Loucy (cell line): ENCODE measurements at regions not wholly inside any gene's neighbourhood (a gene's known extent, or its start where the extent isn't known, plus 50 kb on each side); places are given as distances from the start of the nearest gene placed in this dataset.

Experiments
- H2AFZ ChIP-seq: fragments of 200-600 bp; sonication (generic); 2 replicates; pipeline ENCODE4 v1.6.0; 2016; ENCODE audit warnings: antibody characterized with exemption, mild to moderate bottlenecking, low read length, moderate library complexity
- H3F3A ChIP-seq: fragments of 200-600 bp; 2 replicates; pipeline ENCODE4 v1.6.0; 2016; ENCODE audit warnings: antibody characterized with exemption, low read depth, mild to moderate bottlenecking
- H3K27me3 ChIP-seq: fragments of 200-600 bp; sonication (generic); 2 replicates; pipeline ENCODE4 v1.6.1; 2014; ENCODE audit warnings: low read length, mild to moderate bottlenecking; ENCODE audit not compliant: insufficient read depth, poor library complexity, severe bottlenecking
- H3K36me3 ChIP-seq: fragments of 200-600 bp; sonication (generic); 2 replicates; pipeline ENCODE4 v1.6.1; 2016; ENCODE audit warnings: low read length; ENCODE audit not compliant: insufficient read depth
- H3K4me1 ChIP-seq: fragments of 200-600 bp; sonication (generic); 2 replicates; pipeline ENCODE4 v1.5.1; 2014; ENCODE audit warnings: low read length, mild to moderate bottlenecking; ENCODE audit not compliant: insufficient read depth, poor library complexity, severe bottlenecking
- H3K4me2 ChIP-seq: fragments of 200-600 bp; sonication (generic); 2 replicates; pipeline ENCODE4 v1.6.0; 2014; ENCODE audit warnings: antibody characterized with exemption, low read length, low read depth, mild to moderate bottlenecking; ENCODE audit not compliant: poor library complexity, severe bottlenecking
- H3K4me3 ChIP-seq: fragments of 200-600 bp; sonication (generic); 2 replicates; pipeline ENCODE4 v1.5.1; 2014; ENCODE audit warnings: low read length, mild to moderate bottlenecking, mixed read lengths; ENCODE audit not compliant: poor library complexity, severe bottlenecking
- H3K79me2 ChIP-seq: fragments of 200-600 bp; sonication (generic); 2 replicates; pipeline ENCODE4 v1.6.1; 2014; ENCODE audit warnings: low read length; ENCODE audit not compliant: insufficient read depth
- H3K9ac ChIP-seq: fragments of 200-600 bp; sonication (generic); 2 replicates; pipeline ENCODE4 v1.6.0; 2014; ENCODE audit warnings: mild to moderate bottlenecking, low read depth, low read length, moderate library complexity; ENCODE audit not compliant: poor library complexity, severe bottlenecking
- H3K9me2 ChIP-seq: fragments of 200-600 bp; sonication (generic); replicated peaks from 2 replicates; pipeline ENCODE4 v1.6.1; 2016; ENCODE audit warnings: low read depth, low read length, mixed read lengths
- H3K9me3 ChIP-seq: fragments of 200-600 bp; sonication (generic); 2 replicates; pipeline ENCODE4 v1.6.1; 2014; ENCODE audit warnings: mild to moderate bottlenecking, antibody characterized with exemption, low read length, low read depth; ENCODE audit not compliant: insufficient read depth
- H4K20me1 ChIP-seq: fragments of 200-600 bp; sonication (generic); 2 replicates; pipeline ENCODE4 v1.6.0; 2014; ENCODE audit warnings: antibody characterized with exemption, low read length, mild to moderate bottlenecking; ENCODE audit not compliant: insufficient read depth, poor library complexity, severe bottlenecking
- EZH2phosphoT487 ChIP-seq: fragments of 200-600 bp; IDR thresholded peaks from 2 replicates; pipeline ENCODE4 v1.6.1; 2018; ENCODE audit warnings: antibody characterized with exemption, mild to moderate bottlenecking, moderate library complexity, borderline replicate concordance
- TF ChIP-seq, protein P1 (sequence below): fragments of 200-600 bp; sonication (generic); conservative IDR thresholded peaks from 2 replicates; pipeline ENCODE4 v1.5.1; 2014; ENCODE audit warnings: mild to moderate bottlenecking, antibody characterized with exemption, low read length

DNA sequence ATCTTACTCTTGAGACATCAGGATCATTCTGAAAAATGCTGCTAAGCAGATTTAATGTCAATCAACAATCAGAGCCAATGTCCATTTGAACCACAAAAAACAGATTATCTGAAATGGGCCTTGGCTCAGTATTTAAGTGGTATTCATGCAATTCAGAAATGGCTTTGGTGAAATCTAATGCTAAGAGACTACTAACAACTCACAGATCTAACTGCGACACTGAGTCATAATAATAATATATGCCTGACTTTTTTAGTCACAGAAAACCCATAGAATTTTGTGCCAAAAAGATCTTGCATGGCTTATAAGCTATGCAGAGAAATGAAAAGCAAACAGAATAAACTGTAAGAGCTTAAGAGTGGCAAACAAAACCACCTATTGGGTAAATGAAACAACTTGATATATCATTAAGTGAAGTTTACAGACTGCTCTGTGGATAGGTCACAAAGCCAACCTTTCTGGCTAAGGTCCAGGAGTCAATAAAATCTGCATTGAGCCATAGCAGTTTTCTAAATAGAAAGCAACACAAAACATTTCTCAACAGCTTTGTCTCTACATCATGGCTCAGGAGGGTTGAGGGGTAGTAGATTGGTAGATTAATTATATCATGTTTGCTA, 234.3 kb downstream of the LRATD1 start:
- Histone ChIP-seq H3K4me2 (no peak overlapping the region), H3F3A (no peaks in the 10 kb centered on the region), H3K27me3 (no peaks in the 10 kb centered on the region), H3K4me1 (no peaks in the 10 kb centered on the region), H3K9me2 (no peaks in the 10 kb centered on the region), H2AFZ (no peak overlapping the region), H3K36me3 (no peaks in the 10 kb centered on the region), H3K79me2 (no peaks in the 10 kb centered on the region), H3K4me3 (no peak overlapping the region), H4K20me1 (no peaks in the 10 kb centered on the region), H3K9me3 (no peaks in the 10 kb centered on the region), H3K9ac (no peak overlapping the region)
- TF ChIP-seq, protein P1, sequence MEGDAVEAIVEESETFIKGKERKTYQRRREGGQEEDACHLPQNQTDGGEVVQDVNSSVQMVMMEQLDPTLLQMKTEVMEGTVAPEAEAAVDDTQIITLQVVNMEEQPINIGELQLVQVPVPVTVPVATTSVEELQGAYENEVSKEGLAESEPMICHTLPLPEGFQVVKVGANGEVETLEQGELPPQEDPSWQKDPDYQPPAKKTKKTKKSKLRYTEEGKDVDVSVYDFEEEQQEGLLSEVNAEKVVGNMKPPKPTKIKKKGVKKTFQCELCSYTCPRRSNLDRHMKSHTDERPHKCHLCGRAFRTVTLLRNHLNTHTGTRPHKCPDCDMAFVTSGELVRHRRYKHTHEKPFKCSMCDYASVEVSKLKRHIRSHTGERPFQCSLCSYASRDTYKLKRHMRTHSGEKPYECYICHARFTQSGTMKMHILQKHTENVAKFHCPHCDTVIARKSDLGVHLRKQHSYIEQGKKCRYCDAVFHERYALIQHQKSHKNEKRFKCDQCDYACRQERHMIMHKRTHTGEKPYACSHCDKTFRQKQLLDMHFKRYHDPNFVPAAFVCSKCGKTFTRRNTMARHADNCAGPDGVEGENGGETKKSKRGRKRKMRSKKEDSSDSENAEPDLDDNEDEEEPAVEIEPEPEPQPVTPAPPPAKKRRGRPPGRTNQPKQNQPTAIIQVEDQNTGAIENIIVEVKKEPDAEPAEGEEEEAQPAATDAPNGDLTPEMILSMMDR: no peak
- TF ChIP-seq EZH2phosphoT487: no peak

DNA sequence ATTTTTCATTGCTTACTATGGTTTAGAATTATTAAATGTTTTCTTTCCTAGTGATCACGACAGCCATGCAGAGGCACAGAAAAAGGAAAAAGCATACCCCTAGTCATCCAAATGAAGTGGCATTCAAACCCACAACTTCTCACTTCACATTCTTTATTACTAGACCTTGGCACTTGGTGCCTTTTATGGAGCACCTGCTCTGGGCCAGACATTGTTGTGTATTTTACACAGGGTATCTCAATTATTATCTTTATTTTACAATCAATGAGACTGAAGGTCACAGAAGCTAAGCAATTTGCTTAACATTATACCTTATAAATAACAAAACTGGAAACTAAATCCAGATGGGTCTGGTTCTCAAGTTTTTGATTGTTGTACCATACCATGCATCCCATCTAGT, 235.3 kb downstream of the LRATD1 start:
- Histone ChIP-seq H3K79me2 (no peaks in the 10 kb centered on the region), H2AFZ (no peak overlapping the region), H3F3A (no peaks in the 10 kb centered on the region), H4K20me1 (no peaks in the 10 kb centered on the region), H3K4me3 (no peak overlapping the region), H3K27me3 (no peaks in the 10 kb centered on the region), H3K9me3 (no peaks in the 10 kb centered on the region), H3K9me2 (no peaks in the 10 kb centered on the region), H3K9ac (no peak overlapping the region), H3K4me2 (no peak overlapping the region), H3K4me1 (no peaks in the 10 kb centered on the region), H3K36me3 (no peaks in the 10 kb centered on the region)
- TF ChIP-seq, protein P1: no peak
- TF ChIP-seq EZH2phosphoT487: no peak

DNA sequence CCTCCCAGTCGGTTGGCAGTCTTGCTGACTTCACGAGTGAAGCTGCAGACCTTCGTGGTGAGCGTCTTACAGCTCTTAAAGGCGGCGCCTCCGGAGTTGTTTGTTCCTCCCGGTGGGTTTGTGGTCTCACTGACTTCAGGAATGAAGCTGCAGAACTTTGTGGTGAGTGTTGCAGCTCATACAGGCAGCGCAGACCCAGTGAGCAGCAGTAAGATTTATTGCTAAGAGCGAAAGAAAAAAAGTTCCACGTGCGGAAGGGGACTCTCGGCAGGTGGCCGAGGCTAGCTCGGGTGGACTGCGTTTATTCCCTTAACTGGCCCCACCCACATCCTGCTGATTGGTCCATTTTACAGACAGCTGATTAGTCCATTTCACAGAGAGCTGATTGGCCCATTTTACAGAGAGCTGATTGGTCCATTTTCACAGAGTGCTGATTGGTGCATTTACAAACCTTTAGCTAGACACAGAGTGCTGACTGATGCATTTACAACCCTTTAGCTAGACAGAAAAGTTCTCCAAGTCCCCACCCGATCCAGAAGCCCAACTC, 240.3 kb downstream of the LRATD1 start:
- Histone ChIP-seq H3K4me3 (no peak overlapping the region), H3K27me3 (no peaks in the 10 kb centered on the region), H3K79me2 (no peaks in the 10 kb centered on the region), H3K4me1 (no peaks in the 10 kb centered on the region), H4K20me1 (no peaks in the 10 kb centered on the region), H3F3A (no peaks in the 10 kb centered on the region), H3K4me2 (no peak overlapping the region), H3K9me3 (no peaks in the 10 kb centered on the region), H3K9me2 (no peaks in the 10 kb centered on the region), H2AFZ (no peak overlapping the region), H3K36me3 (no peaks in the 10 kb centered on the region), H3K9ac (no peak overlapping the region)
- TF ChIP-seq, protein P1: no peak
- TF ChIP-seq EZH2phosphoT487: no peak
